GM18909 (cell line): ENCODE measurements at regions not wholly inside any gene's neighbourhood (a gene's known extent, or its start where the extent isn't known, plus 50 kb on each side); places are given as distances from the start of the nearest gene placed in this dataset.

Experiments used
- ATAC-seq: cut with Tn5 transposase; IDR thresholded peaks from one replicate; pipeline ENCODE4 v1.9.1; 2021; ENCODE audit warnings: mild to moderate bottlenecking; ENCODE audit not compliant: unreplicated experiment, poor library complexity

DNA sequence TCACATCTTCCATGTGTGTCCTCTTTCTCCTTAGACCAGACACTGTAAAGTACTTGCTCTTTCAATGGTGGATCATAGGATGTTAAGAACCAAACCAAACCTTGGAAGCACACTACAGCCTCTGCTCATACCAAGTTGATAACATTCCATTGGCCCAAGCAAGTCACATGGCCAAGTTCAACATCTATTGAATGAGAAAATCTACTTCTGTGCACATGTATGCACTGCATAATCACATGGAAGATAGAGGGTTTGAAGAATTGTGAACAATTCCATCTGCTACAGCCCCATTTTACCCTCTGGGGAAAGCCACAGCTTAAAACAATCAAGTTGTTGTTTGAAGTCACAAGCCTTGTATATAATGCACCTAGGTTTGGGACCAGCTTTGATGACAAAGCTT is 68.2 kb downstream of the MFAP3 start:
- ATAC-seq: no peak

- no peak for ATAC-seq
Observed at GRCh38 chr5:154107756-154108155, 69.0 kb downstream of the MFAP3 start.

GRCh38 chr5:154109416-154110106 is 70.8 kb downstream of the MFAP3 start:
- ATAC-seq: no peak

DNA sequence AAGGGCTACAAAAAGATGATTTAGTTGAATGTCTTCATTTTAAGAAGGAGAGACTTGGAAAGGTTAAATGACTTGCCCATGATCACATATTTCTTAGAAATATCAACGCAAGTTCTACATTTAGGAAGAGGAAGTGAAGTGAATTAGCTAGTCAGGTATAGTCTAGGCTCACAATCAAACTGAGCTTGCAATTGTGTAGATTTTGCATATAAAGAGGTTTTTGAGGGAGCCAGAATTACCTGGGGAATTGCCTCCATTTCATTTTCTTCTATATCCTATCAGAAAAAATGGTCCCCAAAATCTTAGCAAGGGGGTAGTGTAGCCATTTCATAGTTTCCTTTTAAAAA is 71.3 kb downstream of the MFAP3 start:
- no peak for ATAC-seq

DNA sequence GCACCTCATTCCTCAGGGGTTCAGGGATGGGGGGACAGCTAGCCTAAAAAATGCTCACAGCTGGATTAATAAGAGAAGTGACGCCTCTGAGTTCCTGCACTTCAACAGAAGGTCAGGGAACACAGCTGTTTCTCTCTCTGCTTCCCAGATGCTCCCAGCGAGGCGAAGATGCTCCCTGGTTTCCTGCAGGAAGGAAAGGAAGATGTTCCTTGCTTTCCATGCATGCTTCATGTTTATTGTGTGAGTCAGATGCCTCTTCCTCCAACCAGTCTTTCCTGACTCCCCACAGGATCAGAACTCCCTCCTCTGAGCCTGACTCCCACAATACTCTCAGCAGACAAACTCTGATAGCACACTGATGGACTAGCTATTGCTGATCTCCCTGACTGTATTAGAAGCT is 71.9 kb downstream of the MFAP3 start:
- ATAC-seq: no peak

GRCh38 chr5:154111214-154111613 is 72.4 kb downstream of the MFAP3 start:
- ATAC-seq: no peak

DNA sequence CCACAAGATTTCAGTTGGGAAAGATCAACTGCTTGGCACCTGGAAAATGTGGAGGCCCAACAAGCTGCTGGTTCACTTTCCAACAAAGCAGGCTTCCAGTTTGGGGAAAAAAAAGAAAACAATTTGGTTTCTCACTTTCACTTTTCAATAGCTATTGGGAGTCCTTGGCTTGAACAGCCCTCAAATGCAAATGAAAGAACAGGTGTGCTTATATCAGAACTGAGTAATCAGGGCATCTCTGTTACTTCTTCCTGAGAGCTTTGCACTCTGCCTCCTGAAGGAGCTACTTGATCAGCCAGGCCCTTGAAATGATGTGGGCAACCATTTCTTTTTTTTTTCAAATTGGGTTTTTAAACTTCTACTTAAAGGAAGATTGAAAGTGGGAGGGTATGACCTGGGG is 73.5 kb downstream of the MFAP3 start:
- peak; percentile 62 for ATAC-seq

DNA sequence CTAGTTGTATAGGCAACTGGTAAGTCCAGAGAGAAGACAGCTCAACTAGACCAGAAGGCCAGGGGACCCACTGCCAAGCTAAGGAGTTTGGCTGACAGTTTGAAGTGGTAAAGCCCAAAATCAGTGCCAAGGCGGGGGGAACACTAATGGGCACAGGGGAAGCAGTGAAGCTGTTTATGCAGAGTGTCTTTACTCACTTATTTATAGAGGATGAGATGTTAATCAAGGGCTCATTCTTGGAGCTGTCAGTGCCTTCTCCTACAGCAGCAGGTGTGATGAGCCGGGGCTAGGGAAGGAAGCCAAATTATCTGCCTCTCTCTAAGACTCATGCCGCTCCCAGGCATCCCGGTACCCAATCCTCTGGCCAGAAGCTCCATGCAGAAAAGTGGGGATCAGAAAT is 75.2 kb upstream of the GALNT10 start:
- ATAC-seq: no peak

DNA sequence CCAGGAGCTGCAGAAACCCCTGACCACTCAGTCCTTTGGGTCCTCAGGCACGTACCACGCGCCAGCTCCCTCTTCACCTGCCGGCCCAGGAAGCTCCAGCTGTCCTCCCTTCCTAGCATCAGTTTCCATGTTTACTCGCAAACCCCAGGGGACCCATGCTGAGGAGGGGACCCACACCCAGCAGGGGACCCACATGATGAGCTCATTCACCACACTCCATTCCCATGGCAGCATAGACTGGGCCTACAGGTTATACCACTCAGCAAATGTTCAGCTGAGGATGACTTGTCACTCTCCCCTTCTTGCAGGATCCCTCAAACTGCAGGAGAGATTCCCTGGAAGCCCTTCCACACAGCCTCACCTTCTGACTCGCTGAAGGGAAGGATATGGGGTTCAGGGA is 73.5 kb upstream of the GALNT10 start:
- no peak for ATAC-seq

DNA sequence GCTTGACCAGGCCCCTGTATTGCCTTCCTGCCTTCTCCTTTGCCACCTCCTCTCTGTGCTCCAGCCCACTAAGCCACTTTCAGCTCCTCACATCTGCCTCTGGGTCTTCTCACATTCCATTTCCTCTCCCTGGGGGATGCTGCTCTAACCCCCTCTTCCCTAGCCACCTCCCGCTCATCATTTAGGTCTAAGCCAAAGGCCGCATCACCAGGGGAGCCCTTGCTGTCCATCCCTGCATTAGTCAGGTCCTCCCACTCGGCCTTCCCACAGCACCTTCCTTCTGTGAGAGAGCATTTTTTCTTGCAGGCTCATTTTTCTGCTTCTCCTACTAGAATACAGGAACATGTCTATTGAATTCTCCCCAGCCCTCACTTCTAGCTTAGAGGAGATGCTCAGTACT is 72.6 kb upstream of the GALNT10 start:
- ATAC-seq: no peak

DNA sequence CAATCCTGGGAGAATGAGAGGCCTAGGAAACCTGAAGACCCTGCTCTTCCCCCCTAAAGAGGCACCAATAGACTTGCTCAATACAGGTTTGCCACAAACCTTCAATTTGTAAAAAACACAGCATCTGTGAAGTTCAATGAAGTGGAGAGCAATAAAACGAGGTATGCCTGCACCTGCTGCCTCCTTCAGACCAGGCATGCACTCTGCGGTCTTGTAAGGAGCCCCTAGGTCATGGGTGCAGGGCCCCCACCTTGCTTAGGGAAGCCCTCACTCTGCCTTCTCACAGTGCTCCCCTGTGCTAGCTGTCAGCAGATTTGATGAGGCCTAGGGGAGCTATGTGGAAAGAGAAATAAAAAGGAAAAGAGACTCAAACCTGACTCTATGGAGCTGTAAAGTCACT is 72.1 kb upstream of the GALNT10 start:
- no peak for ATAC-seq

DNA sequence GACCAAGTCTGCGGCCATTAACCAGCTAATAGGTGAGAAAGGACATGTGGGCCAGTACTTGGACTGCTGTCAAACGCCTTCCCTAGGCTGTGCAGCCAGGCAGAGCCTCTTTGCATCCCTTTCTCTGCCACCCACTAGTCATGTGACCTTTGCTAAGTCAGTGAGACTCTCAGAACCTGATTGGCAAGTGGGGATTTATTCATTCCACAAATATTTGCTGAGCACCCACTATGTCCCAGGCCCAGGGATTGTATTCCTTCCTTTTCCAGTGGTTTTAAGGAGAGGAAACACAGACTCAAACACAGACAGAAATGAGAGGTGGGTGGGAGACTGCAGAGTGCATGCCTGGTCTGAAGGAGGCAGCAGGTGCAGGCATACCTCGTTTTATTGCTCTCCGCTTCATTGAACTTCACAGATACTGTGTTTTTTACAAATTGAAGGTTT is 71.6 kb upstream of the GALNT10 start:
- no peak for ATAC-seq

DNA sequence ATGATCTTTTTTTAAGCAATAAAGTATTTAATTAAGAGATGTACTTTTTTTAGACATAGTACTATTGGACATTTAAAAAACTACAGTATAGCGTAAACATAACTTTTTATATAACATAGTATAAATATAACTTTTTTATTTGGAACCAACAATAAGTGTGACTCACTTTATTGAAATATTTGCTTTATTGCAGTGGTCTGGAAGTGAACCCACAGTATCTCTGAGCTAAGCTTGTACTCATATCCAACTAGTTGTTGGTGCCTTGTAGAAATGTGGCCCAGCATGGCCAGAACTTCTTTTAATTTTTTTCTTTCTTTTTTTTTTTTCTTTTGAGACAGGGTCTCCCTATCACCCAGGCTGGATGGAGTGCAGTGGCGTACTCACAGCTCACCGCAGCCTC is 61.5 kb upstream of the GALNT10 start:
- no peak for ATAC-seq

DNA sequence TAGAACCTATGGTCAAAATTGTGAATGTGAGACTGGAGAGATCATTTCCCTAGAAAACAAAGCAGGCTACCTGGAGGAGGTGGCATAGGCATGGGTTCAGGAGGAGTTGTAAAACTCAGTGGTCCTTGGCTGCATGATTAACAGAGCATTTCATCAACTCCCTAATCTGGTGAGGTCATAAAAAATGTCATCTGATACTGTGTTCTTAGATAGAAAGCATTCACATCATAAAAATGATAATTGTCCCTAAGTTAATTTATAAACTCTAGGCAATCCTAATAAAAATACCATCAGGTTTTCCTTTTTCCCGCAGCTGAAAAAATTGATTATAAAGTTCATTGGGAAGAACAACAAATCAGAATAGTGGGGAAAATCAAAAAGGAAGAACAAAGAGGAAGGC is 60.6 kb upstream of the GALNT10 start:
- ATAC-seq: no peak

- no peak for ATAC-seq
Observed at GRCh38 chr5:154131817-154132216, 58.7 kb upstream of the GALNT10 start.

- ATAC-seq: no peak
Observed at GRCh38 chr5:154132718-154133307, 57.7 kb upstream of the GALNT10 start.

DNA sequence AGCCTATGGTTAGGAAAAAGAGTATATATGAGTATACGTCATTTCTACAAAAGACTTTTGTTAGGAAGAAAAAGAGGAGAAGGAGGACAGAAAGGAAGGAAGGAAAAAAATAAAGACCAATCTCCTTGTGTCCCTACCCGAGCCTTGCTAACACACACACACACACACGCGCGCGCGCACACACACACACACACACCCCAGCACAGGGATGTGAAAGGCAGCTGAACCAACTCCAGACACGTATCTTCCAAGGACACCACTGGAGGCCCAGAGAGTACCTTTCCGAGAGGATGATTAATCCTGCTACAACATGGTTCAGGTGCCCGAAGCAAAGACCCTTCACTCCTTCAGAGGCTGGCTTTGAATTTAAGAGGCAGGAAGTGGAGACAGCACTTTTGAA is 56.9 kb upstream of the GALNT10 start:
- ATAC-seq: no peak

DNA sequence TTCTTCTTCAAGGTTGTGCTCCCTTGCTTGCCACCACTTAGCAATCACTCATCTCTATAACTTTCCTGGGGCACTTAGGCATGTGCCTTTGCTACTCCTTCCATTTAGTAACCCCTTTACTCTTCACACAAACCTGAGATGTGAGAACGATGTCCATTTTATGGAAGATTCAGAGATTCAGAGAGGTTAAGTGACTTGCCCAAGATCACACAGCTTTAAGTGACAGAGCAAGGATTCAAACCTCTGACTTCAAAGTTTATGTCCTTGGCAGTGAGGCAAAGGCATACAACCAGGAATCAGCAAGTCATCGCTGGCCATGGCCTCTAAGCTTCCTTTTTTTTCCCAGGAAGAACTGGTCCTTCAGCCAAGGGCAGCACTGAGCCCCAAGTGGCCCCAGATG is 56.0 kb upstream of the GALNT10 start:
- no peak for ATAC-seq

- no peak for ATAC-seq
Observed at GRCh38 chr5:154135125-154135817, 55.3 kb upstream of the GALNT10 start.

GRCh38 chr5:154136141-154136540 is 54.4 kb upstream of the GALNT10 start:
- ATAC-seq: no peak

DNA sequence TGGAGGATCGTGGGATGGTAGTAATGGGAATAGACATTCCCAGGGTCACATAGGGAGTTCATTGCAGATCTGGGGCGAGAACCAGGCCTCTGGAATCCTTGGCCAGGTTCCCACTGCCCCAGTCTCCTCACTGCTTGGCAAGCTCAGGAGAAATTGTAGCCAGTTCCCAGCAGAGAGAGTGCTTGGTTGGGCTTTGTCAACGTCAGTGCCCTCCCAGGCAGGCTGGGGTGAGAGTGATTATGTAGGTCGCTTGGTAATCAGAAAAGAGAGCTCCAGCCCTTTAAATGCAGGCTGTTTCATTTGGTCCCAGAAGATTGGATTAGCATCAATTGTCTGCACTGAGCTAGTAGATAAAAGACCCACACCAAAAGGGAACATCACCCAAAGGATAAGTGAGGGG is 51.8 kb upstream of the GALNT10 start:
- ATAC-seq: no peak

GRCh38 chr5:154140381-154140780 is 50.2 kb upstream of the GALNT10 start:
- no peak for ATAC-seq
